HG03196 (cell line): ENCODE measurements at regions not wholly inside any gene's neighbourhood (a gene's known extent, or its start where the extent isn't known, plus 50 kb on each side); places are given as distances from the start of the nearest gene placed in this dataset.
"Not testable (repeated sequence)": the region's sequence is repeated elsewhere in the genome, so short reads cannot be mapped to it uniquely, and the experiment has no call there.

ENCODE experiments used
- ATAC-seq: cut with Tn5 transposase; IDR thresholded peaks from one replicate; pipeline ENCODE4 v1.9.1; 2021; ENCODE audit not compliant: unreplicated experiment

GRCh38 chr3:72270072-72270681 is 485.2 kb upstream of the PROK2 start:
- no peak for ATAC-seq

- no peak for ATAC-seq
Observed at GRCh38 chr3:72269475-72269874, 484.5 kb upstream of the PROK2 start.

GRCh38 chr3:72266921-72267524 is 482.1 kb upstream of the PROK2 start:
- ATAC-seq: not testable (repeated sequence)

GRCh38 chr3:72266016-72266370 is 481.0 kb upstream of the PROK2 start:
- ATAC-seq: no peak

- ATAC-seq: no peak
Observed at GRCh38 chr3:72265256-72266015, 480.5 kb upstream of the PROK2 start.

- ATAC-seq: no peak
Observed at GRCh38 chr3:72263223-72263990, 478.5 kb upstream of the PROK2 start.

- ATAC-seq: no peak
Observed at GRCh38 chr3:72262736-72263135, 477.8 kb upstream of the PROK2 start.

GRCh38 chr3:72261566-72262564 is 476.9 kb upstream of the PROK2 start:
- ATAC-seq: no peak

- ATAC-seq: no peak
Observed at GRCh38 chr3:72260588-72260910, 475.6 kb upstream of the PROK2 start.

GRCh38 chr3:72259755-72260587 is 475.0 kb upstream of the PROK2 start:
- no peak for ATAC-seq

GRCh38 chr3:72258361-72259141 is 473.6 kb upstream of the PROK2 start:
- no peak for ATAC-seq

- no peak for ATAC-seq
Observed at GRCh38 chr3:72257738-72258137, 472.8 kb upstream of the PROK2 start.

GRCh38 chr3:72257203-72257602 is 472.3 kb upstream of the PROK2 start:
- no peak for ATAC-seq

GRCh38 chr3:72256716-72257115 is 471.8 kb upstream of the PROK2 start:
- ATAC-seq: no peak

- ATAC-seq: no peak
Observed at GRCh38 chr3:72255791-72256559, 471.0 kb upstream of the PROK2 start.

GRCh38 chr3:72255191-72255590 is 470.2 kb upstream of the PROK2 start:
- no peak for ATAC-seq

GRCh38 chr3:72254483-72254882 is 469.5 kb upstream of the PROK2 start:
- ATAC-seq: no peak

GRCh38 chr3:72250725-72251124 is 465.8 kb upstream of the PROK2 start:
- ATAC-seq: no peak
